ENCODE measurements at regions not wholly inside any gene's neighbourhood (a gene's known extent, or its start where the extent isn't known, plus 50 kb on each side); places are given as distances from the start of the nearest gene placed in this dataset.

GRCh38 chr14:83004456-83005006, 1470.9 kb upstream of the SEL1L start:
- TF ChIP-seq CTCF (IDR thresholded peaks at IDR 0.05; ENCODE audit: low read depth, low read length) (no peak), POLR2A (IDR thresholded peaks at IDR 0.05; ENCODE audit: extremely low read depth, insufficient read length) (no peak), MAX (IDR thresholded peaks at IDR 0.05; ENCODE audit: low read depth, low read length) (no peak), MYC (IDR thresholded peaks at IDR 0.05; ENCODE audit: low read depth, low read length) (no peak)

Measured in NB4 (cell line).